GM23338 (cell line): ENCODE measurements at regions not wholly inside any gene's neighbourhood (a gene's known extent, or its start where the extent isn't known, plus 50 kb on each side); places are given as distances from the start of the nearest gene placed in this dataset.

Experiments
- ATAC-seq: fragments of 200-7000 bp; cut with Tn5 transposase; 3 replicates; pipeline ENCODE4 v1.9.1; 2020
- DNase-seq: peaks from one replicate; pipeline ENCODE4 v3.0.0-alpha.2; 2015; ENCODE audit warnings: low spot score
- H2AFZ ChIP-seq: fragments of 200-600 bp; sonication (generic); 2 replicates; pipeline ENCODE4 v1.8.0; 2016; ENCODE audit warnings: antibody characterized with exemption, mild to moderate bottlenecking, moderate library complexity
- H3F3A ChIP-seq: fragments of 200-600 bp; sonication (generic); replicated peaks from 2 replicates; pipeline ENCODE4 v1.8.0; 2017; ENCODE audit warnings: antibody characterized with exemption, mixed run types, low read depth
- H3K27ac ChIP-seq: fragments of 200-600 bp; sonication (generic); 2 replicates; pipeline ENCODE4 v1.6.1; 2016; ENCODE audit warnings: low read depth
- H3K27me3 ChIP-seq: fragments of 200-600 bp; sonication (generic); 2 replicates; pipeline ENCODE4 v1.8.0; 2016; ENCODE audit warnings: mild to moderate bottlenecking, mixed run types, moderate library complexity; ENCODE audit not compliant: insufficient read depth
- H3K36me3 ChIP-seq: fragments of 200-600 bp; sonication (generic); 2 replicates; pipeline ENCODE4 v1.8.0; 2016; ENCODE audit warnings: mild to moderate bottlenecking; ENCODE audit not compliant: insufficient read depth
- H3K4me1 ChIP-seq: fragments of 200-600 bp; sonication (generic); 2 replicates; pipeline ENCODE4 v1.8.0; 2016; ENCODE audit warnings: mild to moderate bottlenecking, moderate library complexity; ENCODE audit not compliant: insufficient read depth
- H3K4me2 ChIP-seq: fragments of 200-600 bp; sonication (generic); 2 replicates; pipeline ENCODE4 v1.7.1; 2017; ENCODE audit warnings: mixed run types
- H3K4me3 ChIP-seq: fragments of 200-600 bp; sonication (generic); 2 replicates; pipeline ENCODE4 v1.6.1; 2016; ENCODE audit warnings: mixed run types
- H3K79me2 ChIP-seq: fragments of 200-600 bp; sonication (generic); replicated peaks from 2 replicates; pipeline ENCODE4 v1.8.0; 2017; ENCODE audit warnings: mild to moderate bottlenecking; ENCODE audit not compliant: insufficient read depth
- H3K9me2 ChIP-seq: fragments of 200-600 bp; sonication (generic); 2 replicates; pipeline ENCODE4 v1.8.0; 2017; ENCODE audit not compliant: insufficient read depth
- H4K20me1 ChIP-seq: fragments of 200-600 bp; sonication (generic); replicated peaks from 2 replicates; pipeline ENCODE4 v1.8.0; 2017; ENCODE audit warnings: mild to moderate bottlenecking; ENCODE audit not compliant: insufficient read depth
- H3K27ac Mint-ChIP-seq: 2 replicates; pipeline ENCODE4 v1.8.0; 2020; ENCODE audit warnings: inconsistent platforms, mild to moderate bottlenecking, moderate library complexity, mixed read lengths
- H3K27me3 Mint-ChIP-seq: 3 replicates; pipeline ENCODE4 v1.8.0; 2022; ENCODE audit warnings: low read depth, mild to moderate bottlenecking, moderate library complexity, mixed read lengths, inconsistent platforms; ENCODE audit not compliant: insufficient read depth, poor library complexity
- H3K36me3 Mint-ChIP-seq: 3 replicates; pipeline ENCODE4 v1.8.0; 2021; ENCODE audit warnings: low read depth, mild to moderate bottlenecking, inconsistent platforms, moderate library complexity, mixed read lengths
- H3K4me1 Mint-ChIP-seq: 3 replicates; pipeline ENCODE4 v1.8.0; 2020; ENCODE audit warnings: mild to moderate bottlenecking, inconsistent platforms, mixed read lengths
- H3K4me3 Mint-ChIP-seq: 3 replicates; pipeline ENCODE4 v1.8.0; 2021; ENCODE audit warnings: moderate library complexity, mild to moderate bottlenecking, inconsistent platforms, mixed read lengths
- H3K9me3 Mint-ChIP-seq: 3 replicates; pipeline ENCODE4 v1.8.0; 2020; ENCODE audit warnings: moderate library complexity, mild to moderate bottlenecking, inconsistent platforms, mixed read lengths
- CREB1 ChIP-seq: fragments of 250-450 bp; sonication (Bioruptor Pico); IDR thresholded peaks from 2 replicates; pipeline ENCODE4 v1.5.0; 2020; ENCODE audit warnings: low read depth, mild to moderate bottlenecking, moderate library complexity
- ETS1 ChIP-seq: IDR thresholded peaks from 2 replicates; pipeline ENCODE4 v1.6.1; 2016; ENCODE audit warnings: antibody characterized with exemption
- EZH2 ChIP-seq: fragments of 200-600 bp; sonication (generic); IDR thresholded peaks from one replicate; pipeline ENCODE4 v1.8.0; 2017; ENCODE audit warnings: antibody characterized with exemption, mild to moderate bottlenecking, low read depth; ENCODE audit not compliant: unreplicated experiment
- EZH2phosphoT487 ChIP-seq: fragments of 200-600 bp; sonication (generic); IDR thresholded peaks from one replicate; pipeline ENCODE4 v1.8.1; 2018; ENCODE audit warnings: antibody characterized with exemption; ENCODE audit not compliant: unreplicated experiment
- JUNB ChIP-seq: IDR thresholded peaks from one replicate; pipeline ENCODE4 v1.6.1; 2016; ENCODE audit warnings: antibody characterized with exemption; ENCODE audit not compliant: unreplicated experiment
- NANOG ChIP-seq: IDR thresholded peaks from 2 replicates; pipeline ENCODE4 v1.6.1; 2016; ENCODE audit warnings: antibody characterized with exemption, borderline replicate concordance
- POLR2AphosphoS5 ChIP-seq: IDR thresholded peaks from 2 replicates; pipeline ENCODE4 v1.6.1; 2016; ENCODE audit warnings: antibody characterized with exemption, low read depth
- REST ChIP-seq: IDR thresholded peaks from one replicate; pipeline ENCODE4 v1.6.1; 2018; ENCODE audit warnings: antibody characterized with exemption; ENCODE audit not compliant: unreplicated experiment
- STAT1 ChIP-seq: IDR thresholded peaks from one replicate; pipeline ENCODE4 v1.6.1; 2016; ENCODE audit warnings: antibody characterized with exemption; ENCODE audit not compliant: unreplicated experiment
- ZNF331 ChIP-seq: fragments of 250-450 bp; sonication (Bioruptor Pico); IDR thresholded peaks from 2 replicates; pipeline ENCODE4 v1.5.0; 2020; ENCODE audit warnings: low read depth, mild to moderate bottlenecking, moderate library complexity
- TF ChIP-seq, protein P1 (sequence below), 2 experiments: fragments of 200-600 bp in 1 of 2; sonication (generic) in 1 of 2; conservative IDR thresholded peaks; 2 replicates each; pipeline versions ENCODE4 v1.5.1 to v1.6.1; 2016 to 2017; ENCODE audit warnings: antibody characterized with exemption in 2 of 2, low read depth in 2 of 2, mild to moderate bottlenecking in 2 of 2, moderate library complexity in 1 of 2
- TF ChIP-seq, protein P2 (sequence below): fragments of 250-450 bp; sonication (Bioruptor Pico); IDR thresholded peaks from 2 replicates; pipeline ENCODE4 v1.5.0; 2020; ENCODE audit warnings: mild to moderate bottlenecking, moderate library complexity

GRCh38 chr1:147084273-147085096 lies 87.8 kb downstream of the PRKAB2 start:
- H3F3A ChIP-seq: peaks cover 9% of the 10 kb centered on the region; the same call in 1 of the 2 replicates
- peaks cover 39% of the 10 kb centered on the region for H3K4me1 ChIP-seq
- peak overlapping the region; percentile 100 for H3K27ac Mint-ChIP-seq
- peak; percentile 80 for ATAC-seq
- peak; percentile 88 for DNase-seq
- peak overlapping the region; percentile 99 for H2AFZ ChIP-seq
- peaks cover 29% of the 10 kb centered on the region for H3K27me3 Mint-ChIP-seq
- H3K4me3 ChIP-seq: peak overlapping the region; percentile 89
- no peaks in the 10 kb centered on the region; the same call in 2 of the 3 replicates for H3K36me3 Mint-ChIP-seq
- peak overlapping the region; percentile 96 for H3K4me3 Mint-ChIP-seq
- H3K4me2 ChIP-seq: peak overlapping the region; percentile 91
- peaks cover 66% of the 10 kb centered on the region for H3K27me3 ChIP-seq
- H3K4me1 Mint-ChIP-seq: peaks cover 18% of the 10 kb centered on the region
- TF ChIP-seq JUNB (no peak), STAT1 (no peak), POLR2AphosphoS5 (peak; percentile 100), REST (no peak), CREB1 (CRISPR knock-in tag) (peak; percentile 94), EZH2phosphoT487 (no peak), NANOG (peak; percentile 35; the same call in 1 of the 2 replicates), EZH2 (peak; percentile 16), ETS1 (peak; percentile 94), ZNF331 (CRISPR knock-in tag) (peak; percentile 37; the same call in 1 of the 2 replicates)
- TF ChIP-seq, protein P1, sequence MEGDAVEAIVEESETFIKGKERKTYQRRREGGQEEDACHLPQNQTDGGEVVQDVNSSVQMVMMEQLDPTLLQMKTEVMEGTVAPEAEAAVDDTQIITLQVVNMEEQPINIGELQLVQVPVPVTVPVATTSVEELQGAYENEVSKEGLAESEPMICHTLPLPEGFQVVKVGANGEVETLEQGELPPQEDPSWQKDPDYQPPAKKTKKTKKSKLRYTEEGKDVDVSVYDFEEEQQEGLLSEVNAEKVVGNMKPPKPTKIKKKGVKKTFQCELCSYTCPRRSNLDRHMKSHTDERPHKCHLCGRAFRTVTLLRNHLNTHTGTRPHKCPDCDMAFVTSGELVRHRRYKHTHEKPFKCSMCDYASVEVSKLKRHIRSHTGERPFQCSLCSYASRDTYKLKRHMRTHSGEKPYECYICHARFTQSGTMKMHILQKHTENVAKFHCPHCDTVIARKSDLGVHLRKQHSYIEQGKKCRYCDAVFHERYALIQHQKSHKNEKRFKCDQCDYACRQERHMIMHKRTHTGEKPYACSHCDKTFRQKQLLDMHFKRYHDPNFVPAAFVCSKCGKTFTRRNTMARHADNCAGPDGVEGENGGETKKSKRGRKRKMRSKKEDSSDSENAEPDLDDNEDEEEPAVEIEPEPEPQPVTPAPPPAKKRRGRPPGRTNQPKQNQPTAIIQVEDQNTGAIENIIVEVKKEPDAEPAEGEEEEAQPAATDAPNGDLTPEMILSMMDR (conservative IDR thresholded peaks at IDR 0.05; ENCODE audit: low read depth in 2 of 2): 0 out of 4 replicates have a peak, but pooled peaks of 1 of the 2 experiments have one; percentile 7
- TF ChIP-seq, protein P2, sequence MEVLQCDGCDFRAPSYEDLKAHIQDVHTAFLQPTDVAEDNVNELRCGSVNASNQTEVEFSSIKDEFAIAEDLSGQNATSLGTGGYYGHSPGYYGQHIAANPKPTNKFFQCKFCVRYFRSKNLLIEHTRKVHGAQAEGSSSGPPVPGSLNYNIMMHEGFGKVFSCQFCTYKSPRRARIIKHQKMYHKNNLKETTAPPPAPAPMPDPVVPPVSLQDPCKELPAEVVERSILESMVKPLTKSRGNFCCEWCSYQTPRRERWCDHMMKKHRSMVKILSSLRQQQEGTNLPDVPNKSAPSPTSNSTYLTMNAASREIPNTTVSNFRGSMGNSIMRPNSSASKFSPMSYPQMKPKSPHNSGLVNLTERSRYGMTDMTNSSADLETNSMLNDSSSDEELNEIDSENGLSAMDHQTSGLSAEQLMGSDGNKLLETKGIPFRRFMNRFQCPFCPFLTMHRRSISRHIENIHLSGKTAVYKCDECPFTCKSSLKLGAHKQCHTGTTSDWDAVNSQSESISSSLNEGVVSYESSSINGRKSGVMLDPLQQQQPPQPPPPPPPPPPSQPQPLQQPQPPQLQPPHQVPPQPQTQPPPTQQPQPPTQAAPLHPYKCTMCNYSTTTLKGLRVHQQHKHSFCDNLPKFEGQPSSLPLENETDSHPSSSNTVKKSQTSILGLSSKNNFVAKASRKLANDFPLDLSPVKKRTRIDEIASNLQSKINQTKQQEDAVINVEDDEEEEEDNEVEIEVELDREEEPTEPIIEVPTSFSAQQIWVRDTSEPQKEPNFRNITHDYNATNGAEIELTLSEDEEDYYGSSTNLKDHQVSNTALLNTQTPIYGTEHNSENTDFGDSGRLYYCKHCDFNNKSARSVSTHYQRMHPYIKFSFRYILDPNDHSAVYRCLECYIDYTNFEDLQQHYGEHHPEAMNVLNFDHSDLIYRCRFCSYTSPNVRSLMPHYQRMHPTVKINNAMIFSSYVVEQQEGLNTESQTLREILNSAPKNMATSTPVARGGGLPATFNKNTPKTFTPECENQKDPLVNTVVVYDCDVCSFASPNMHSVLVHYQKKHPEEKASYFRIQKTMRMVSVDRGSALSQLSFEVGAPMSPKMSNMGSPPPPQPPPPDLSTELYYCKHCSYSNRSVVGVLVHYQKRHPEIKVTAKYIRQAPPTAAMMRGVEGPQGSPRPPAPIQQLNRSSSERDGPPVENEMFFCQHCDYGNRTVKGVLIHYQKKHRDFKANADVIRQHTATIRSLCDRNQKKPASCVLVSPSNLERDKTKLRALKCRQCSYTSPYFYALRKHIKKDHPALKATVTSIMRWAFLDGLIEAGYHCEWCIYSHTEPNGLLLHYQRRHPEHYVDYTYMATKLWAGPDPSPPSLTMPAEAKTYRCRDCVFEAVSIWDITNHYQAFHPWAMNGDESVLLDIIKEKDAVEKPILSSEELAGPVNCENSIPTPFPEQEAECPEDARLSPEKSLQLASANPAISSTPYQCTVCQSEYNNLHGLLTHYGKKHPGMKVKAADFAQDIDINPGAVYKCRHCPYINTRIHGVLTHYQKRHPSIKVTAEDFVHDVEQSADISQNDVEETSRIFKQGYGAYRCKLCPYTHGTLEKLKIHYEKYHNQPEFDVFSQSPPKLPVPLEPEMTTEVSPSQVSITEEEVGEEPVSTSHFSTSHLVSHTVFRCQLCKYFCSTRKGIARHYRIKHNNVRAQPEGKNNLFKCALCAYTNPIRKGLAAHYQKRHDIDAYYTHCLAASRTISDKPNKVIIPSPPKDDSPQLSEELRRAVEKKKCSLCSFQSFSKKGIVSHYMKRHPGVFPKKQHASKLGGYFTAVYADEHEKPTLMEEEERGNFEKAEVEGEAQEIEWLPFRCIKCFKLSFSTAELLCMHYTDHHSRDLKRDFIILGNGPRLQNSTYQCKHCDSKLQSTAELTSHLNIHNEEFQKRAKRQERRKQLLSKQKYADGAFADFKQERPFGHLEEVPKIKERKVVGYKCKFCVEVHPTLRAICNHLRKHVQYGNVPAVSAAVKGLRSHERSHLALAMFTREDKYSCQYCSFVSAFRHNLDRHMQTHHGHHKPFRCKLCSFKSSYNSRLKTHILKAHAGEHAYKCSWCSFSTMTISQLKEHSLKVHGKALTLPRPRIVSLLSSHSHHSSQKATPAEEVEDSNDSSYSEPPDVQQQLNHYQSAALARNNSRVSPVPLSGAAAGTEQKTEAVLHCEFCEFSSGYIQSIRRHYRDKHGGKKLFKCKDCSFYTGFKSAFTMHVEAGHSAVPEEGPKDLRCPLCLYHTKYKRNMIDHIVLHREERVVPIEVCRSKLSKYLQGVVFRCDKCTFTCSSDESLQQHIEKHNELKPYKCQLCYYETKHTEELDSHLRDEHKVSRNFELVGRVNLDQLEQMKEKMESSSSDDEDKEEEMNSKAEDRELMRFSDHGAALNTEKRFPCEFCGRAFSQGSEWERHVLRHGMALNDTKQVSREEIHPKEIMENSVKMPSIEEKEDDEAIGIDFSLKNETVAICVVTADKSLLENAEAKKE (CRISPR knock-in tag): no peak; the same call in 1 of the 2 replicates
- H4K20me1 ChIP-seq: no peaks in the 10 kb centered on the region
- H3K79me2 ChIP-seq: no peaks in the 10 kb centered on the region
- peaks cover 7% of the 10 kb centered on the region for H3K9me3 Mint-ChIP-seq
- no peaks in the 10 kb centered on the region for H3K9me2 ChIP-seq
- H3K36me3 ChIP-seq: no peaks in the 10 kb centered on the region
- H3K27ac ChIP-seq: peak overlapping the region; percentile 74; the same call in 1 of the 2 replicates
